Type B pancreatic cell (in vitro differentiated cells): ENCODE measurements at regions not wholly inside any gene's neighbourhood (a gene's known extent, or its start where the extent isn't known, plus 50 kb on each side); places are given as distances from the start of the nearest gene placed in this dataset.

Experiments used
- DNase-seq: peaks from one replicate; pipeline ENCODE4 v3.0.0; 2021; ENCODE audit warnings: mixed read lengths; ENCODE audit not compliant: unreplicated experiment; ENCODE audit errors: extremely low spot score
- H3K27ac Mint-ChIP-seq: 2 replicates; pipeline ENCODE4 v1.8.0; 2021; ENCODE audit warnings: mild to moderate bottlenecking, mixed read lengths
- H3K27me3 Mint-ChIP-seq: 2 replicates; pipeline ENCODE4 v1.8.0; 2021; ENCODE audit warnings: mixed read lengths
- H3K36me3 Mint-ChIP-seq: 2 replicates; pipeline ENCODE4 v1.8.0; 2021; ENCODE audit warnings: mixed read lengths
- H3K4me1 Mint-ChIP-seq: one replicate; pipeline ENCODE4 v1.8.0; 2021; ENCODE audit warnings: mixed read lengths; ENCODE audit not compliant: unreplicated experiment
- H3K4me3 Mint-ChIP-seq: 2 replicates; pipeline ENCODE4 v1.8.0; 2021; ENCODE audit warnings: mild to moderate bottlenecking, mixed read lengths
- H3K9me3 Mint-ChIP-seq: 2 replicates; pipeline ENCODE4 v1.8.0; 2021; ENCODE audit warnings: mixed read lengths
- TF ChIP-seq, protein P1 (sequence below): fragments of 200-600 bp; sonication (generic); conservative IDR thresholded peaks from 2 replicates; pipeline ENCODE4 v1.5.0; 2021; ENCODE audit warnings: antibody characterized with exemption, mild to moderate bottlenecking

DNA sequence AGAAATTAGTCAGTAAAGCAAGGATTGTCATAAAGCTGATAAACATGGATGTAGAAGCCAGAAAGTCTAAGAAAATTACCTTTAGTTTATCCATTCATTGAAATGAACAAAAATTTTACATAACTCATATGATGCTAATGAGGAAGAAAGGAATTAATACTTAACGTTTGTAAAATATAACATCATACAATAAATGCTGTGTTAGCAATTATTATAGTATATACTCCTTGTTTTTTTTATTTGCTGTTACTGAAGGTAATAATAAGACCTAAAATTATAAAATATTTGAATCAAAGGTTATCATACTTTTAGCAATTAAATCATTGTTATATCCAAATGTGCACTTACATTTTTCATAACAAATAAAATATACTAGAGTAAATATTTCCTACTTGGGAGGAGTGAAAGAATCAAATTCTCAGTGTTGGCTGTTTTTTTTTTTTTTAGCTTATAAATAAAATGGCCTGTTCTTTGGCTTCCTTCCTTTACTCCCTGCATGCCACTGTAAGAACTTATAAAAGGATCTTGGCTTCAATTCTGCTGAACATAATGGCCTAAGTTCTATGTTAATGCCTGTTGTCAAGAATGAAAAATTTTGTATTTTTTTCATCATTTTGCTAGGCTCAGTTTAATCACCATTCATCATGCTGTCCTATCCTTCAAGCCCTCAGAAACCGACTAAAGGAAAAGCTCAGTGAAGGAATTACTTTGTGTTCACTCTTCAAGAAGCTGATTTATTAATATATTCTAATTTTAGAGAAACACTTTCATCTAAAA lies 167.4 kb upstream of the SLITRK1 start:
- Mint-ChIP-seq H3K4me1 (no peaks in the 10 kb centered on the region), H3K27me3 (no peaks in the 10 kb centered on the region), H3K36me3 (no peaks in the 10 kb centered on the region), H3K9me3 (peaks cover 1% of the 10 kb centered on the region), H3K4me3 (no peak overlapping the region), H3K27ac (no peak overlapping the region)
- no peak for DNase-seq
- TF ChIP-seq, protein P1, sequence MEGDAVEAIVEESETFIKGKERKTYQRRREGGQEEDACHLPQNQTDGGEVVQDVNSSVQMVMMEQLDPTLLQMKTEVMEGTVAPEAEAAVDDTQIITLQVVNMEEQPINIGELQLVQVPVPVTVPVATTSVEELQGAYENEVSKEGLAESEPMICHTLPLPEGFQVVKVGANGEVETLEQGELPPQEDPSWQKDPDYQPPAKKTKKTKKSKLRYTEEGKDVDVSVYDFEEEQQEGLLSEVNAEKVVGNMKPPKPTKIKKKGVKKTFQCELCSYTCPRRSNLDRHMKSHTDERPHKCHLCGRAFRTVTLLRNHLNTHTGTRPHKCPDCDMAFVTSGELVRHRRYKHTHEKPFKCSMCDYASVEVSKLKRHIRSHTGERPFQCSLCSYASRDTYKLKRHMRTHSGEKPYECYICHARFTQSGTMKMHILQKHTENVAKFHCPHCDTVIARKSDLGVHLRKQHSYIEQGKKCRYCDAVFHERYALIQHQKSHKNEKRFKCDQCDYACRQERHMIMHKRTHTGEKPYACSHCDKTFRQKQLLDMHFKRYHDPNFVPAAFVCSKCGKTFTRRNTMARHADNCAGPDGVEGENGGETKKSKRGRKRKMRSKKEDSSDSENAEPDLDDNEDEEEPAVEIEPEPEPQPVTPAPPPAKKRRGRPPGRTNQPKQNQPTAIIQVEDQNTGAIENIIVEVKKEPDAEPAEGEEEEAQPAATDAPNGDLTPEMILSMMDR, result no peak

DNA sequence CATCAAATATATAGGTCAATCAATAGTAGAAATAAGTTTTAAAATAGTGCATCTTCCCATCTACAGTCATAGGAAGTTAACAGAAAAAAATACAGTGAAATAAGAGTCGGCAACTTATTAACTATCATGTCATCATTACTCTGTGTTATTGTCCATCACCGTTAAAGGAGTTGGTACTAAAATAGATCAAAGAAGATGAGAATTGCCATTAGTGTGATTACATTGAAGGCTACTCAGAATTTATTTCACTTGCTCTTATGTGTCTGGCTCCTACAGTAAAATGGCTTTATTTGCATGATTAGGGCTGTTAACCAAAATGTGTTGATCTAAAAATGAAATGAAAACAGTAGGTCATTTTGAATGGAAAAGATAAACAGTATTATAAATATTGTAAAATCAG lies 162.5 kb upstream of the SLITRK1 start:
- TF ChIP-seq, protein P1, result no peak
- Mint-ChIP-seq H3K4me3 (no peak overlapping the region), H3K27me3 (no peaks in the 10 kb centered on the region), H3K36me3 (no peaks in the 10 kb centered on the region), H3K9me3 (no peaks in the 10 kb centered on the region), H3K27ac (no peak overlapping the region), H3K4me1 (no peaks in the 10 kb centered on the region)
- DNase-seq, result no peak

DNA sequence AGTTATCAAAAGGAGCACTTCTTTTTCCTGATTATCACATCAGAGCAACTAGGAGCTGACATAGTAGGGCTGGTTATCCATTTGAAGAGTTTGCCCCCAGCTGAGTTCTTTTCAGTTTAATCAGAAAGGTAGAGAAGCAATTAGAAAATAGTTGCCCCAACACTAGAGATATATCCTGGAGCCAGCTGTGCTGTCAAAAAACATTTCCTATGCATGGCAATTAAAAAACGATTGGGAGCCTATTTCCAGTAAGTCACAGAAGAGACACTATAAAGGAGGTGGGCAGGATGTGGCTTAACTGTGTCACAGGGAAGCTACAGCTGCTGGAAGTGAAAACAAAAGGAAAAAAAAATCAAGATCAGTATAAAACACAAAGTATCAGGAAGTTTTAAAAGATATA lies 155.7 kb upstream of the SLITRK1 start:
- H3K4me1 Mint-ChIP-seq, result peaks cover 5% of the 10 kb centered on the region
- no peaks in the 10 kb centered on the region for H3K36me3 Mint-ChIP-seq
- TF ChIP-seq, protein P1, result no peak
- H3K27ac Mint-ChIP-seq, result no peak overlapping the region
- no peaks in the 10 kb centered on the region for H3K9me3 Mint-ChIP-seq
- H3K4me3 Mint-ChIP-seq, result no peak overlapping the region
- DNase-seq, result no peak
- H3K27me3 Mint-ChIP-seq, result no peaks in the 10 kb centered on the region

DNA sequence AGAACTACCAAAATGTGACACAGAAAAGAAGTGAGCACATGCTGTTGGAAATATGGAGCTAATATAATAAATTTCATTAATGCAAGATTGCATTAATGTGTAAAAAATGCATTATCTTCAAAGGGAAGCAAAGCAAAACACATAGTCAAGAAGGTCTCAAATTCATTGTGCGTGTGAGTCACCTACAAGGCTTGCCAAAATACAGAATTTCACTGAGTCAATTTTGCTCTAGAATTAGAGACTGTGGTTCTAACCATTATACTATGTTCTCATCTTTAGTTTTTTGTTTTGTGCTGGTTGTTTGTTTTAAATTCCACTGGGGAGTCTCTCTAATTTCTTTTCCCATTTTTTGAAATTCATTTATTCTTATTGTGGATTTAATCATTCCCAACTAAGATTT lies 149.8 kb upstream of the SLITRK1 start:
- Mint-ChIP-seq H3K27ac (no peak overlapping the region), H3K36me3 (no peaks in the 10 kb centered on the region), H3K9me3 (no peaks in the 10 kb centered on the region), H3K4me3 (no peak overlapping the region), H3K4me1 (no peaks in the 10 kb centered on the region), H3K27me3 (no peaks in the 10 kb centered on the region)
- TF ChIP-seq, protein P1, result no peak
- DNase-seq, result no peak

DNA sequence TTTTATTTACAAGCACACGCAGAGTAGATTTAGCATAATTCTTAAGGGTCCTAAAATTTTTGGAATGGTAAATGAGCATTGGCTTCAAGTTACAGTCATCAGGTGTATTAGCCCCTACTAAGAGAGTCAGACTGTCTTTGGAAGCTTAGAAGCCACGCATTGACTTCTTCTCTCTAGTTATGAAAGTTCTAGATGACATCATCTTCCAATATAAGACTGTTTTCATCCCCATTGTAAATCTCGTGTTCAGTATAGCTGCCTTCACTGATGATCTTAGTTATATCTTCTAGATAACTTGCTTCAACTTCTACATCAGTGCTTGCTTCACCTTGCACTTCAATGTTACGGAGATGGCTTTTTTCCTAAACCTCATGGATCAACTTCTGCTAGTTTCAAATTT lies 148.8 kb upstream of the SLITRK1 start:
- no peaks in the 10 kb centered on the region for H3K36me3 Mint-ChIP-seq
- no peaks in the 10 kb centered on the region for H3K4me1 Mint-ChIP-seq
- H3K4me3 Mint-ChIP-seq, result no peak overlapping the region
- no peaks in the 10 kb centered on the region for H3K27me3 Mint-ChIP-seq
- no peak overlapping the region for H3K27ac Mint-ChIP-seq
- TF ChIP-seq, protein P1, result no peak
- H3K9me3 Mint-ChIP-seq, result no peaks in the 10 kb centered on the region
- DNase-seq, result no peak
